Gastroesophageal sphincter (tissue), 3 donors: ENCODE measurements at regions not wholly inside any gene's neighbourhood (a gene's known extent, or its start where the extent isn't known, plus 50 kb on each side); places are given as distances from the start of the nearest gene placed in this dataset.

Source experiments
- EP300 ChIP-seq: sonication (generic); formaldehyde crosslinking; IDR thresholded peaks from one replicate; pipeline ENCODE4 v1.6.1; 2017; ENCODE audit warnings: antibody characterized with exemption, mild to moderate bottlenecking
- POLR2A ChIP-seq, 2 donors: fragments of 450-650 bp; IDR thresholded peaks; one replicate each; pipeline ENCODE4 v1.6.1; 2017; ENCODE audit warnings: antibody characterized with exemption in 2 of 2, mild to moderate bottlenecking in 2 of 2, moderate library complexity in 1 of 2
- POLR2AphosphoS5 ChIP-seq: sonication (generic); formaldehyde crosslinking; IDR thresholded peaks from one replicate; pipeline ENCODE4 v1.6.1; 2017; ENCODE audit warnings: antibody characterized with exemption
- TF ChIP-seq, protein P1 (sequence below), 4 experiments: fragments of 200-600 bp in 2 of 4; fragments of 450-650 bp in 2 of 4; sonication (generic) in 1 of 4; IDR thresholded peaks; one replicate each; pipeline ENCODE4 v1.5.1; 2017 to 2019; ENCODE audit warnings: antibody characterized with exemption in 4 of 4, mild to moderate bottlenecking in 2 of 4, moderate library complexity in 2 of 4

- TF ChIP-seq POLR2AphosphoS5 (no peak), POLR2A (IDR thresholded peaks at IDR 0.05) (no peak), EP300 (no peak)
- TF ChIP-seq, protein P1, sequence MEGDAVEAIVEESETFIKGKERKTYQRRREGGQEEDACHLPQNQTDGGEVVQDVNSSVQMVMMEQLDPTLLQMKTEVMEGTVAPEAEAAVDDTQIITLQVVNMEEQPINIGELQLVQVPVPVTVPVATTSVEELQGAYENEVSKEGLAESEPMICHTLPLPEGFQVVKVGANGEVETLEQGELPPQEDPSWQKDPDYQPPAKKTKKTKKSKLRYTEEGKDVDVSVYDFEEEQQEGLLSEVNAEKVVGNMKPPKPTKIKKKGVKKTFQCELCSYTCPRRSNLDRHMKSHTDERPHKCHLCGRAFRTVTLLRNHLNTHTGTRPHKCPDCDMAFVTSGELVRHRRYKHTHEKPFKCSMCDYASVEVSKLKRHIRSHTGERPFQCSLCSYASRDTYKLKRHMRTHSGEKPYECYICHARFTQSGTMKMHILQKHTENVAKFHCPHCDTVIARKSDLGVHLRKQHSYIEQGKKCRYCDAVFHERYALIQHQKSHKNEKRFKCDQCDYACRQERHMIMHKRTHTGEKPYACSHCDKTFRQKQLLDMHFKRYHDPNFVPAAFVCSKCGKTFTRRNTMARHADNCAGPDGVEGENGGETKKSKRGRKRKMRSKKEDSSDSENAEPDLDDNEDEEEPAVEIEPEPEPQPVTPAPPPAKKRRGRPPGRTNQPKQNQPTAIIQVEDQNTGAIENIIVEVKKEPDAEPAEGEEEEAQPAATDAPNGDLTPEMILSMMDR (IDR thresholded peaks at IDR 0.05), result no peak
Measured at GRCh38 chrX:131837325-131837724, 185.8 kb upstream of the STK26 start.
